GM12892 (cell line): ENCODE measurements at regions not wholly inside any gene's neighbourhood (a gene's known extent, or its start where the extent isn't known, plus 50 kb on each side); places are given as distances from the start of the nearest gene placed in this dataset.

Source experiments
- POLR2A ChIP-seq: IDR thresholded peaks from 2 replicates; pipeline ENCODE4 v1.6.1; 2011; ENCODE audit warnings: low read depth, low read length, control low read depth
- TAF1 ChIP-seq: IDR thresholded peaks from 2 replicates; pipeline ENCODE4 v1.6.1; 2011; ENCODE audit warnings: low read depth, mild to moderate bottlenecking, control low read depth, low read length, borderline replicate concordance

DNA sequence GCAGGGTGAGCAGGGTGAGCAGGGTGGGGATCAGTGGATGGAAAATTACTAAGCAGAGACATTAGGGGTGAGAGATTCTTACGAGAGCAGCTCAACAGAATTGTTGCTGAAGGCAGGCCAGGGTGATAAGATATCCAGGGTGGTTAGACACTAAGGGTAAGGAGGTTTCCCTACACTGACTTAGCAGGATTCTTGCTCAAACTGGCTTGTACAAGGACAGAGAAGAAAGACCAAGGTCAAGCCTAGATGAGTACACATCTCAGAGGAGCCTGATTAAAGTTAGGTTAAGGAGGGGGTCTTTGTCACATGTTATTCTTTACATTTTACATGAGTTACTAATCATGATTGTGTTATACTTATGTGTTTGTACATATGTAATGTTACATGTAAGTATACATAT is 262.8 kb upstream of the FANCL start:
- TF ChIP-seq POLR2A (no peak), TAF1 (no peak)
